SK-N-SH (cell line): ENCODE measurements at regions not wholly inside any gene's neighbourhood (a gene's known extent, or its start where the extent isn't known, plus 50 kb on each side); places are given as distances from the start of the nearest gene placed in this dataset.

Experiments
- CTCF ChIP-seq: fragments of 200-600 bp; sonication (generic); IDR thresholded peaks from 2 replicates; pipeline ENCODE4 v1.6.1; 2017; ENCODE audit warnings: antibody characterized with exemption, mild to moderate bottlenecking, moderate library complexity
- EP300 ChIP-seq, 2 experiments: IDR thresholded peaks; 2 replicates each; pipeline versions ENCODE4 v1.4.0 to v1.6.1; 2012; ENCODE audit warnings: borderline replicate concordance in 1 of 2, low read depth in 1 of 2, low read length in 1 of 2
- FOXM1 ChIP-seq: IDR thresholded peaks from 2 replicates; pipeline ENCODE4 v1.4.0; 2012; ENCODE audit warnings: low read depth, mild to moderate bottlenecking
- POLR2AphosphoS5 ChIP-seq: IDR thresholded peaks from 2 replicates; pipeline ENCODE4 v1.6.1; 2012; ENCODE audit warnings: low read depth, low read length

DNA sequence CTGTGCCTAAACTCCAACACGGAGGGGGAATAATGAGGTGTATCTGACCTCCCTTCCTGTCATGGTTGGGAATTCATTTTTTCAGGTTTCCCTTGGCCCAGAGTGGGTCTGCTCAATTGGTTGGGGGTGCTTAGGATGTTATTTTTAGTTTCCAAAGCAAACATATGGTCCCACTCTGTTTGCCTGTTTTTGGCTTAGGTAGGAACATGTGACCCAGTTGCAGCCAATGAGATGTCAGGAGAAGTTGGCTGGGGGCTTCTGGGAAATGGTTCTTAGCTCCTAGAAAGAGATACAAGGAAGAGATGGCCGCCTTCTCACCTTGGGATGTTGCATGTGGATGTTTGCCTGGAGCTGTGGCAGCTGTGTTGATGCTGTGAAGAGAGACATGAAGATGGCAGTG, 147.9 kb upstream of the RFLNA start:
- no peak for TF ChIP-seq CTCF
- no peak for TF ChIP-seq EP300 (IDR thresholded peaks at IDR 0.05; ENCODE audit: borderline replicate concordance in 1 of 2, low read depth in 1 of 2, low read length in 1 of 2)
- TF ChIP-seq POLR2AphosphoS5, result no peak
- no peak for TF ChIP-seq FOXM1
